Activated T-helper 1 cell treated with anti-CD3 and anti-CD28 coated beads, Interleukin-12 subunit alpha, Interleukin-12 subunit beta, Interleukin-2, Interleukin-4 antibody, amounts not matched to agents 30 ng/mL and 10 ng/mL and 1 ng/mL, durations not matched to agents 14 hours and 24 hours and 36 hours (primary cell): ENCODE measurements at regions not wholly inside any gene's neighbourhood (a gene's known extent, or its start where the extent isn't known, plus 50 kb on each side); places are given as distances from the start of the nearest gene placed in this dataset.
A peak's percentile ranks its signal among the peaks of the same experiment; 100 is the strongest.
"Not testable (repeated sequence)": the region's sequence is repeated elsewhere in the genome, so short reads cannot be mapped to it uniquely, and the experiment has no call there.

ENCODE experiments used
- DNase-seq: peaks from one replicate; pipeline ENCODE4 v3.0.0; 2021; ENCODE audit warnings: low spot score
- H3K27ac Mint-ChIP-seq: one replicate; pipeline ENCODE4 v1.8.0; 2021; ENCODE audit warnings: mild to moderate bottlenecking, mixed read lengths
- H3K27me3 Mint-ChIP-seq: one replicate; pipeline ENCODE4 v1.8.0; 2022; ENCODE audit warnings: mild to moderate bottlenecking, moderate library complexity, mixed read lengths; ENCODE audit not compliant: insufficient read depth
- H3K36me3 Mint-ChIP-seq: one replicate; pipeline ENCODE4 v1.8.0; 2021; ENCODE audit warnings: low read depth, mixed read lengths
- H3K4me1 Mint-ChIP-seq: one replicate; pipeline ENCODE4 v1.8.0; 2021; ENCODE audit warnings: low read depth, mixed read lengths
- H3K4me3 Mint-ChIP-seq: one replicate; pipeline ENCODE4 v1.8.0; 2021; ENCODE audit warnings: mild to moderate bottlenecking, moderate library complexity, mixed read lengths
- H3K9me3 Mint-ChIP-seq: one replicate; pipeline ENCODE4 v1.8.0; 2021; ENCODE audit warnings: mixed read lengths
- intact Hi-C: fragments of 100-400 bp; cut with micrococcal nuclease; formaldehyde crosslinking; loops from one replicate; pipeline ENCODE4 v1.15.1; 2024

GRCh38 chrX:40947276-40947675 lies 138.0 kb upstream of the USP9X start:
- Mint-ChIP-seq H3K36me3 (peaks cover 3% of the 10 kb centered on the region), H3K4me1 (peaks cover 4% of the 10 kb centered on the region), H3K9me3 (peaks cover 11% of the 10 kb centered on the region), H3K27ac (no peak overlapping the region), H3K4me3 (no peak overlapping the region), H3K27me3 (no peaks in the 10 kb centered on the region)
- DNase-seq: no peak
- intact Hi-C loops: no loop called here

- H3K9me3 Mint-ChIP-seq: peaks cover 11% of the 10 kb centered on the region
- H3K27ac Mint-ChIP-seq: no peak overlapping the region
- H3K27me3 Mint-ChIP-seq: no peaks in the 10 kb centered on the region
- peaks cover 3% of the 10 kb centered on the region for H3K36me3 Mint-ChIP-seq
- H3K4me1 Mint-ChIP-seq: peaks cover 10% of the 10 kb centered on the region
- no peak overlapping the region for H3K4me3 Mint-ChIP-seq
- no peak for DNase-seq
- intact Hi-C loops: no loop called here
Measured at GRCh38 chrX:40949071-40949470, 136.2 kb upstream of the USP9X start.

DNA sequence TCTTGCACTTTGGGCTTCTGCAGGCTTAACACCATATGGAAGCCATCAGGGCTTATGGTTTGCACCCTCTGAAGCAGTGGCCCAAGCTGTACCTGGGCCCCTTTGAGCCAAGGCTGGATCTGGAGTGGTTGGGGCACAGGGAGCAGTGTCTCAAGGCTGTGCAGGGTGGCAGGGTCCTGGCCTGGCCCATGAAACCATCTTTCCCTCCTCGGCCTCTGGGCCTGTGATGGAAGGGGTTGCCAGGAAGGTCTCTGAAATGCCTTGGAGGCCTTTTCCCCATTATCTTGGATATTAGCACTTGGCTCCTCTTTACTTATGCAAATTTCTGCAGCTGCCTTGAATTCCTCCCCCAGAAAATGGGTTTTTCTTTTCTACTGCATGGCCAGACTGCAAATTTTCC lies 134.7 kb upstream of the USP9X start:
- intact Hi-C loops: no loop called here

DNA sequence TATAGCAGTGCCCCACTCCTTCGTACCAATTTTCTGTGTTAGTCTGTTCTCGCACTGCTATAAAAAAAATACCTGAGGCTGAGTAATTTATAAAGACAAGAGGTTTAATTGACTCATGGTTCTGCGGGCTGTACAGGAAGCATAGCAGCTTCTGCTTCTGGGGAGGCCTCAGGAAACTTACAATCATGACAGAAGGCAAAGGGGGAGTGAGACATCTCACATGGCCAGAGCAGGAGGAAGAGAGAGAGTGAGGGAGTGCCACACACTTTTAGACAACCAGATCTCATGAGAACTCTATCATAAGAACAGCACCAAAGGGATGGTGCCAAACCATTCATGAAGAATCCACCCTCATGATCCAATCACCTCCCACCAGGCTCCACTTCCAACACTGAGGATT lies 133.8 kb upstream of the USP9X start:
- intact Hi-C loops, H3K4me1 Mint-ChIP-seq, H3K27me3 Mint-ChIP-seq, DNase-seq, H3K4me3 Mint-ChIP-seq, H3K27ac Mint-ChIP-seq, H3K36me3 Mint-ChIP-seq: not testable (repeated sequence)
- peaks cover 11% of the 10 kb centered on the region for H3K9me3 Mint-ChIP-seq

More for the DNA sequence above, 134.7 kb upstream of the USP9X start:
- Mint-ChIP-seq H3K27me3 (no peaks in the 10 kb centered on the region), H3K9me3 (peaks cover 11% of the 10 kb centered on the region), H3K27ac (no peak overlapping the region), H3K4me3 (no peak overlapping the region), H3K4me1 (peaks cover 10% of the 10 kb centered on the region), H3K36me3 (peaks cover 3% of the 10 kb centered on the region)
- no peak for DNase-seq

DNA sequence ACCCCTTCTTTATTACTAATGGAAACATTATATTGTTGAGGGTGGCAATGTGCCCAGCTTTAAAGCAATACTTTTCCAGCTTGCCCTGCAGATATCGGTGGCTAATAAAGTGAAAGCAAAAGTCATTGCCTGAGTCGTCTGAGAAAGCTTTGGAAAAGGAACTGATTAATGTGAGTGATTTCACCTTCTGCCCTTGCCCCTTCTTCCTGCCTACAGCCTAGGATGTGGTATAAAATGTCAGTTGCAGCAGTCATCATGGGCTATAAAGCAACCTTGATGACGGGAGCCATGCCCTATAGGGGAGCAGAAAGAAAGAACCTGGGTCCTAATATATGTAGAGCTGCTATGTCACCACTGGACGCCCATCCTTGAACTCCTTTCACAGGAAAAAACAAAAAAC lies 132.4 kb upstream of the USP9X start:
- H3K27me3 Mint-ChIP-seq: no peaks in the 10 kb centered on the region
- no peak overlapping the region for H3K27ac Mint-ChIP-seq
- peaks cover 3% of the 10 kb centered on the region for H3K36me3 Mint-ChIP-seq
- intact Hi-C loops: loop anchor here (1.0 kb wide), 1 partner anchor 20 kb away; no protein-coding TSS in a partner anchor
- DNase-seq: peak; percentile 2
- peaks cover 10% of the 10 kb centered on the region for H3K4me1 Mint-ChIP-seq
- peaks cover 11% of the 10 kb centered on the region for H3K9me3 Mint-ChIP-seq
- H3K4me3 Mint-ChIP-seq: peak overlapping the region; percentile 58

- Mint-ChIP-seq H3K4me1 (peaks cover 10% of the 10 kb centered on the region), H3K4me3 (peak overlapping the region; percentile 58), H3K27ac (no peak overlapping the region), H3K36me3 (peaks cover 3% of the 10 kb centered on the region), H3K27me3 (no peaks in the 10 kb centered on the region), H3K9me3 (peaks cover 11% of the 10 kb centered on the region)
- intact Hi-C loops: loop anchor here (1.0 kb wide), 1 partner anchor 20 kb away; no protein-coding TSS in a partner anchor
- DNase-seq: no peak
Measured at GRCh38 chrX:40953369-40953768, 131.9 kb upstream of the USP9X start.

GRCh38 chrX:40960041-40960440 lies 125.2 kb upstream of the USP9X start:
- no peak overlapping the region for H3K4me3 Mint-ChIP-seq
- H3K27me3 Mint-ChIP-seq: no peaks in the 10 kb centered on the region
- no peaks in the 10 kb centered on the region for H3K36me3 Mint-ChIP-seq
- intact Hi-C loops: no loop called here
- H3K27ac Mint-ChIP-seq: no peak overlapping the region
- no peak for DNase-seq
- no peaks in the 10 kb centered on the region for H3K4me1 Mint-ChIP-seq
- no peaks in the 10 kb centered on the region for H3K9me3 Mint-ChIP-seq

GRCh38 chrX:40962793-40963407 lies 122.3 kb upstream of the USP9X start:
- Mint-ChIP-seq H3K27ac (no peak overlapping the region), H3K4me3 (no peak overlapping the region), H3K27me3 (no peaks in the 10 kb centered on the region), H3K36me3 (no peaks in the 10 kb centered on the region), H3K9me3 (no peaks in the 10 kb centered on the region), H3K4me1 (no peaks in the 10 kb centered on the region)
- DNase-seq: no peak
- intact Hi-C loops: no loop called here

DNA sequence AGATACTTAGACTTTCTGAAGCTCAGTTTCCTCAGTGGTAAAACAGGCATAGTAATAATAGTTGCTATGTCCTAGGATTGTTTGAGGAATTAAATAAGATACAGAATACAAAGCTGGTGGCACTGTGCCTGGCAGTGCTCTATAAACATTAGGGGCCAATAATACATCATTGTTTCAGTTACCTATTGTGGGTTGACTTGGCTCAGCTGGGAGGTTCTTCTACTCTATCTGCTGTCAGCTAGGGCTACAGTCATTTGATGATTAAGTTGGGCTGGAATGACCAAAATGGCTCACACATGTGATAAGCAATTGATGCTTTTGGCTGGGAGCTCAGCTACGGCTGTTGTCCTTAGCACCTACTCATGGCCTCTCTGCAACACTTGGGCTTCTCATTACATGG lies 121.2 kb upstream of the USP9X start:
- Mint-ChIP-seq H3K9me3 (no peaks in the 10 kb centered on the region), H3K27me3 (no peaks in the 10 kb centered on the region), H3K4me1 (no peaks in the 10 kb centered on the region), H3K4me3 (no peak overlapping the region), H3K27ac (no peak overlapping the region), H3K36me3 (no peaks in the 10 kb centered on the region)
- intact Hi-C loops: no loop called here
- DNase-seq: no peak

GRCh38 chrX:40964633-40965586 lies 120.3 kb upstream of the USP9X start:
- no peaks in the 10 kb centered on the region for H3K9me3 Mint-ChIP-seq
- no peak for DNase-seq

DNA sequence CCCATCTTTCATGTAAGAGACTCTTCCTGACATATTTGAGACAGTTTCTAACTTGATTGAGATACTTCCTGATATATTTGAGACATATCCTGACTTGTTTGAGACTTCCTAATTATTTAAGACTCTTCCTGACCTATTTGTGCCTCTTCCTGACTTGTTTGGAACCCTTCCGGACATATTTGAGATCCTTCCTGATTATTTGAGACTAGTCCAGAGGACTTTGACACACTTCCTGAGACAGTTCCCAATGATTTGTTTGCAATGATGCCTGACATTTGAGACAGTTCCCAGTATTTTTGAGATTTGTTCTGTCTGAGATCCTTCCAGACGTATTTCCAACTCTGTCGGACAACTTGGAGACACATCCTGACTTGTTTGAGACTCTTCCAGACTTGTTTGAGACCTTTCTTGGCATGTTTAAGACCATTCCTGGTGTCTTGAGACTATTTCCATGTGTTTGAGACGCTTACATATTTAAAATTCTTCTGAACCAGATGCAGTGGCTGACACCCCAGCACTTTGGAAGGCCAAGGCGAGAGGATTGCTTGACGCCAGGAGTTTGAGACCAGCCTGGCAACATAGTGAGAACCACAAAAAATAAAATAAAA lies 118.9 kb upstream of the USP9X start:
- intact Hi-C loops: no loop called here
- DNase-seq: no peak
- Mint-ChIP-seq H3K4me1 (no peaks in the 10 kb centered on the region), H3K27me3 (no peaks in the 10 kb centered on the region), H3K9me3 (peaks cover 3% of the 10 kb centered on the region), H3K36me3 (no peaks in the 10 kb centered on the region), H3K4me3 (no peak overlapping the region), H3K27ac (no peak overlapping the region)

More at GRCh38 chrX:40964633-40965586, 120.3 kb upstream of the USP9X start:
- no peak overlapping the region for H3K4me3 Mint-ChIP-seq
- H3K27me3 Mint-ChIP-seq: no peaks in the 10 kb centered on the region
- H3K27ac Mint-ChIP-seq: no peak overlapping the region
- H3K4me1 Mint-ChIP-seq: no peaks in the 10 kb centered on the region
- intact Hi-C loops: no loop called here
- no peaks in the 10 kb centered on the region for H3K36me3 Mint-ChIP-seq

DNA sequence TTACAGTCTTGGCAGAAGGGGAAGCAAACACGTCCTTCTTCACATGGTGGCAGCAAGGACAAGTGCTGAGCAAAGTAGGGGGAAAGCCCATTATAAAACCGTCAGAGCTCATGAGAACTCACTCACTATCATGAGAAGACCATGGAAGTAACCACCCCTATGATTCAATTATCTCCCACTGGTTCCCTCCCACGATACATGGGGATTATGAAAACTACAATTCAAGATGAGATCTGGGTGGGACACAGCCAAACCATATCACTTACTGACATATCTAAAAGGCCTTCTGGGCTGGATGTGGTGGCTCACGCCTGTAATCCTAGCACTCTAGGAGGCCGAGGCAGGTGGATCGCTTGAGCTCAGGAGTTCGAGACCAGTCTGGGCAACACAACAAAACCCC lies 117.1 kb upstream of the USP9X start:
- Mint-ChIP-seq H3K4me3 (no peak overlapping the region), H3K9me3 (peaks cover 4% of the 10 kb centered on the region), H3K36me3 (no peaks in the 10 kb centered on the region), H3K27ac (no peak overlapping the region), H3K4me1 (no peaks in the 10 kb centered on the region), H3K27me3 (no peaks in the 10 kb centered on the region)
- intact Hi-C loops: no loop called here
- DNase-seq: no peak

DNA sequence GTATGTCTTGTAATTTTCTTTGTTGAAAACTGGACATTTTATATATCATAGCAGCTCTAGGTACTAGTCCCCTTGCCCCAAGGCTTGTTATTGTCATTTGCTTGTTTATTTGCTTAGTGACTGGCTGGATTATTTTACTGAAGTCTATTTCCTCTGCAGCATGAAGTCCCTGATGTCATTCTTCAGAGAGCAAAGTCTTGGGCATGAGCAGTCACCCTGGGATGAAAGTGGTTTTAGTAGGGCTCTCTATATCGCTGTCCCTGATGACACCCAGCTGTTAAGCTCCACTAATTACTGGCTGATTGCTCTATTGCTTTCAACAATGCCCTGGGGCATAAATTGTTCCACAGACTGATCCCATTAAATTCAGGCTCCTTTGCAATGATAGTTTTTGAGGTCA lies 113.5 kb upstream of the USP9X start:
- no peak for DNase-seq
- H3K9me3 Mint-ChIP-seq: peaks cover 4% of the 10 kb centered on the region
- no peaks in the 10 kb centered on the region for H3K36me3 Mint-ChIP-seq
- no peaks in the 10 kb centered on the region for H3K27me3 Mint-ChIP-seq
- intact Hi-C loops: no loop called here
- no peaks in the 10 kb centered on the region for H3K4me1 Mint-ChIP-seq
- no peak overlapping the region for H3K4me3 Mint-ChIP-seq
- H3K27ac Mint-ChIP-seq: no peak overlapping the region
